ENCODE measurements at regions not wholly inside any gene's neighbourhood (a gene's known extent, or its start where the extent isn't known, plus 50 kb on each side); places are given as distances from the start of the nearest gene placed in this dataset.
"Not testable (repeated sequence)": the region's sequence is repeated elsewhere in the genome, so short reads cannot be mapped to it uniquely, and the experiment has no call there.

- DNase-seq (ENCODE audit: low spot score): not testable (repeated sequence)
These were observed 526.9 kb downstream of the TTLL7 start for GRCh38 chr1:83472066-83472465.

DNA sequence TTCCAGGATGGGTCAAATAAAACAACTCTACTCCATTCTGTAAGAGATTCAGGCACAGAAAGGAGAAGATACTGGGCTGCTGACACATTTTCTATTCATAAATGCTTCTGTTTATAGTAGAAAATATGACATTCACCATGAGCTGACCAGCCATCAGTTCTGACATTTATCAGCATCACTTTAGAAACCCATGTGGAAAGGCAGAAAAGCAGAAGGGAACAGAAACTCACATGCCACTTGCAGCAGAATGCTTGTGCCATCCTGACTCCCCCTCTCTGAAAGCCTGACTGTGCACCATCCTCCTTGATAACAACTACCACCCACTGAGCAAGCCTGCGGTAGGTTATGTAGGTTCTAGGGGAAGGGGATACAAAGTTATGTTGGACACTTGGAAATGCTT, 527.7 kb downstream of the TTLL7 start:
- not testable (repeated sequence) for DNase-seq (ENCODE audit: low spot score)

GRCh38 chr1:83468336-83468735, 530.6 kb downstream of the TTLL7 start:
- not testable (repeated sequence) for DNase-seq (ENCODE audit: low spot score)

GRCh38 chr1:83457735-83458248, 541.1 kb downstream of the TTLL7 start:
- not testable (repeated sequence) for DNase-seq (ENCODE audit: low spot score)

DNA sequence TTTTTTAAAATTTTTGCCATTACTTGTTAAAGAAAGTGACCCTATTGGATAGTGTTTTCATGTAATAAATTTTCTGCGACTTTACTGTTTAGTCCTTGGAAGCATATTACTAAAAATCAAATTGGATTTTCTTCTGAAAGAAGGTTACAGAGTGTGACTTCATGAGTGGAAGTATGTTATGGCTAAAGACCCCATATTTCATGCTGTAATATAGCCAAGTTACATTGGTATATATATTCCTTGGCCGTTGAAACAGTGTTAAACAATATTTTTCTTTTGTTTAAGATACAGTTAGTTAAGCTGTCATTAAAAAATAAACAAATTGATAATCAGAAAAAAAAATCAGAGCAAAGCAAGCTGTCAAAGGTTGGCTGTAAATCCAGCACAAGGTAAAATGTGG, 541.7 kb downstream of the TTLL7 start:
- DNase-seq (ENCODE audit: low spot score): not testable (repeated sequence)

DNA sequence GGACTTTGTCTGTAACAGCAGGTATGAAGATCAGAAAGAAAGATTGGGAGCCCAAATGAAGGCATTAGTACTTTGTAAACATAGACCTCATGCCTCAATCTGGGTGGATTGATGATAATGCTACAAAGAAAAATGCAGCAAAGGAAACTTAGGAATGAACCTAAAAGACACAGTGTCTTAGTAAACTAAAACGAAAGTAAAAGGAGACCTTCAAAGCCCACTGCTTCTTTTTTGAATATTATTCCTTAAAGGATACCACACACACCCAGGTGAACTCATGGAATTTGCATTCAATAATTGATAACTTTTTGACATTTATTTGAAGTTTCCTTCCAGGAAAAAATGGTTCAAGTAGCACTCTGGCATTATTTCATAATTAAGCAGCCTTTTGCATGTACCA, 543.2 kb downstream of the TTLL7 start:
- not testable (repeated sequence) for DNase-seq (ENCODE audit: low spot score)

DNA sequence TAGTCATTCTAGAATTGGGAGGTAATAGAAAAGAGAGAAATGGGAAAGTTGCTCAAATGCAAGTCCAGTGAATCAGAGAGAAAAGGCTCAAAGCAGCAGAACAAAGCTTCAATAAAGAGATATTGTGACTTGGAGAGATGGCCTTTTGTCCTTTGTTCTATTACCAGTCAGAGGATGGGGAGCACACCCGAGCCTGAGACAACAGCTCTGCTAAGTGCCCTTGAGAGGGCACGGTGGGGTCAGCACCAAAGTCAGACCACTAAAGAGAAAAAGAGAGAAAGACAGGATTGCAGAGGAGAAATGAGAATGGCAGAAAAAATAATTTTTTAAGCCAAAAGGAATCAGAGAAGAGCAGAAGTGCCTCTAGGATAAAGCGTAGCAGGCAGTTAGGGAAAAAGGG, 553.1 kb downstream of the TTLL7 start:
- DNase-seq (ENCODE audit: low spot score): not testable (repeated sequence)

DNA sequence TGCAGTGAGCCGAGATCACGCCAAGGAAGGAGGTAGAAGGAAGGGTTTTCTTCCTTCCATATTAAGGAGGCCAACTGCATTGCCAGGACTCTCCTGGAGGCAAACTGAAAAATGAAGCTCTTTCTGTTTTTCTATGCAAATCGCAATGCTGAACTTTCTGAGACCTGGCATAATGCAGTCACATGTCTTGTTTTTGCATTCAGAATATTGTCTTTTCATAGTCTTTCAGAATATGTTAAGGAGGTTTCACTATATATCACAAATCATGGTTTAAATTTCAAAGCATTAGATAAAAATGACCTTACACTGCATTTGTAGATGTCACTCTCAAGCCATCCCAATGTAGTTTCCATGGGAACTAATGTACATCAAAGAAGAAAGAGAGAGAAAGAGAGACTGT, 556.5 kb downstream of the TTLL7 start:
- DNase-seq (ENCODE audit: low spot score): not testable (repeated sequence)

- not testable (repeated sequence) for DNase-seq (ENCODE audit: low spot score)
These were observed 558.3 kb downstream of the TTLL7 start for GRCh38 chr1:83440586-83440985.

GRCh38 chr1:83440021-83440420, 558.9 kb downstream of the TTLL7 start:
- not testable (repeated sequence) for DNase-seq (ENCODE audit: low spot score)

- DNase-seq (ENCODE audit: low spot score): not testable (repeated sequence)
These were observed 560.6 kb downstream of the TTLL7 start for GRCh38 chr1:83438316-83438715.

- DNase-seq (ENCODE audit: low spot score): not testable (repeated sequence)
These were observed 563.6 kb downstream of the TTLL7 start for GRCh38 chr1:83435336-83435735.

DNA sequence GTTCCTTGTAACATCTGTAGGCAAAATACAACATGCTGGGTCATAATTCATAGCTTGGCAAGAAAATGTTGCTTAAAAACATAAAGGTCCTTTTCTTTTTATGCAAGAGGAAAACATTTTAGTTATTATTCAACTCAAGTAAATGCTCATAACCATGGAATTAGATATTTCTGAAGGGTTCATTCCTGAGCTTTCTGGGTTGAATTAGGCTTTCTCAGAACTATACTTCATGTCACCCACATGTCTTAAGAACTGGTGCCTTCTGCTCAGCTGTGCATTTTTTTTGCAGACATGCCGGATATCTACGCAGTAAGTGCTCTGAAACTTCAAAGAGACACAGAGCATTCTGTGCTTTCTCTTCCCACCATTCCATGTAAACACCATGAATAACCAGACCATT, 571.4 kb downstream of the TTLL7 start:
- DNase-seq (ENCODE audit: low spot score): not testable (repeated sequence)

DNA sequence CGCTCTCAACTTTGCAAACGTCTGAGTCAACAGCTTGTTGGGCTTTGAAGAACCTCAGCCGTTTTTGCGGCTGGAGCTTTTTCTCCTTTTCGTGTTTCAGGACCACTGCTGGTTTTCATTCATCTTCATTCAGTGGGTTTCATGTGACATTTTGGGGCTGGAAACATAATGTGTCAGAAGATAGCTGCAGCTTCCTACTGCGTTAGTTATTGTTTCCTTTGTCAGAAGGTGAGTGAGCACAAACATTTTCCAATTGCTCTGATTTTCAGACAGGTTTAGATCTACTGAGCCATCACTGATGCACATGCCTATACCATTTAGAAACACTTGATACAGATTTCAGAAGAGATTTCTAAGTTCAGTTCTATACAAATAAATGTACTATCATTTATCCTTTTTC, 575.5 kb downstream of the TTLL7 start:
- DNase-seq (ENCODE audit: low spot score): not testable (repeated sequence)

- no peak for DNase-seq (ENCODE audit: low spot score)
These were observed 580.4 kb downstream of the TTLL7 start for GRCh38 chr1:83418558-83418957.

DNA sequence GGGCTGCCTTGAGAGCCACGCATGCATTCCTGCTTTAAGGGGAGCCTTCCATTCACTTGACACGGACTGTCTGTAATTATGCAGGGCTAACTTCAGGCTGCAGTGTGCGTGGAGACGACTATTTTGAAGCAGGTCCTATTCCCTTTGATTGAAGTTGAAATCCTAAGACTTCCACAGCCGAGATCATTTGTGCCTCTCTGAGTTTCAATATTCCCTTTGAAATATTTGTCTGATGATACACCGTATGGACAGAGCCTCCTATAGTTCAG, 585.2 kb downstream of the TTLL7 start:
- DNase-seq (ENCODE audit: low spot score): not testable (repeated sequence)

GRCh38 chr1:83410746-83411413, 588.1 kb downstream of the TTLL7 start:
- not testable (repeated sequence) for DNase-seq (ENCODE audit: low spot score)

GRCh38 chr1:83406693-83407371, 592.1 kb downstream of the TTLL7 start:
- DNase-seq (ENCODE audit: low spot score): not testable (repeated sequence)

DNA sequence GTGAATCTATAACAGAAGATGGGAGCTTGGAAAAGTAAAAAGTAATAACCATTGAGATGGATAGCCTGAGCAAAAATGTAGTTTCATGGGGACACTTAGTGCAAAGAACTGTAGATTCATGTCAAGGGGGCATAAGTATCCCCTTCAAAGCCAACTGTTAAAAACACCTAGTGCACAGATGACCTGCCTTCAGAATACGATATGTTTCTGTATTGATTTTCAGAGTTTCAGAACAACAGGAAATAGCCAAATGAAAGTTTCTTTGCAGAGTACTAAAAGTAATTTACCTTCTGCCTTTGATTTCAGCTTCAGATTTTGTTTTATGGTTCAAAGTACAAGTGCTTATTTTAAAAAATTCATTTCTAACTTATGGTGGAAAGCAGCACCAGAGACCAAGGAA, 593.1 kb downstream of the TTLL7 start:
- DNase-seq (ENCODE audit: low spot score): not testable (repeated sequence)

- DNase-seq (ENCODE audit: low spot score): not testable (repeated sequence)
These were observed 595.4 kb downstream of the TTLL7 start for GRCh38 chr1:83403500-83403899.

DNA sequence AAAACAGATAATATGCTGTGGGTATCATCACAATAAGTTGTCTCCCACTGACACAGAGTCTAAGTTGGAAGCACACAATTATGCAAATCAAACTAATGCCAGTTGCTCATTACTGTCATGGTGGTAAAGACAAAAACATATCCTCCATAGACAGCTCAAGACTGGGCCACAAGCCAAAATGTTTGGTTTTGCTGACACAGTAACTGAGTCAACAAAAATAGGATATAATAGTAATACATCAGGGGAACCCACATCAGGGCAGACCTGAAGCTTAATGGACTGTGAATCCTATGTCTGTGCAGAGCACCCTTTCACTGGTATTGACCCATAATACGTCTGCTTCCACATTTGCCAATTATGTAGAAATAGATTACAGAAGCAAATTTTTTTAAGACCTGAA, 597.8 kb downstream of the TTLL7 start:
- DNase-seq (ENCODE audit: low spot score): not testable (repeated sequence)

DNA sequence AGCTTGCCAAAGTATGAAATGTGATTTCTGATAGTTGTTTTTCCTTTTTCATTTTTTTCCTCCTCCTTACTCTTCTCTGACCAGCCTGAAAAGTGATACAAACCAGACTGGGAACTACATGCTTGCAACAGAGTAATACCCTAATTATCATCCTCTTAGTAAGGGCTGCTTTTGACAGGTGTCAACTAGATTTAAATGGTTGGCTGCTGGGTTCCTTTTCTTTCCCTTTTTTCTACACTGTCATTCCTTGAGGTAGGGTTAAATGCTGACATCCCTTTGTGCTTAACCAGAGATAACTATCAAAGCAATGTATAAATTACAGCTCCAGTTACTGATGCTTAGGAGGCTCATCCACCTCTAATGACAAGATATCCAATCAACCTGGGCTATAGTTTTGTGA, 598.8 kb downstream of the TTLL7 start:
- not testable (repeated sequence) for DNase-seq (ENCODE audit: low spot score)

DNA sequence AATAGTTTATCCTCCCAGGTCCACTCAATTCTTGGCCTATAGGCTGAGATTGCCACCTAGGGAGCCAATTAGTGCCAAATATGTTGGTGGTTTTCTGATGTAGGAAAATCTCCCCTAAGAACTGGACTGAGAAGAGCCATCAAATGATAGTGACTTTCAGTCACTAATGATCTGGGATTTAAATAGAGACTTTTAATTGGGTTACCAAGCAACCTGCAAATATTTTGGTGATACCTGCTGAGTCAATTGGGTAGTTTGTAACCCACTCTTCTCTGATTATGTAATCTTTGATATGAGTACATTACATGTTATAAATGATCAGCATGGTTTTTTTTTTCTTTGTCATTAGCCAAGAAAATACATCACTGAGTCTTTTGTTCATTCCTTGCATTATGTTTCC, 600.8 kb downstream of the TTLL7 start:
- DNase-seq (ENCODE audit: low spot score): not testable (repeated sequence)

DNA sequence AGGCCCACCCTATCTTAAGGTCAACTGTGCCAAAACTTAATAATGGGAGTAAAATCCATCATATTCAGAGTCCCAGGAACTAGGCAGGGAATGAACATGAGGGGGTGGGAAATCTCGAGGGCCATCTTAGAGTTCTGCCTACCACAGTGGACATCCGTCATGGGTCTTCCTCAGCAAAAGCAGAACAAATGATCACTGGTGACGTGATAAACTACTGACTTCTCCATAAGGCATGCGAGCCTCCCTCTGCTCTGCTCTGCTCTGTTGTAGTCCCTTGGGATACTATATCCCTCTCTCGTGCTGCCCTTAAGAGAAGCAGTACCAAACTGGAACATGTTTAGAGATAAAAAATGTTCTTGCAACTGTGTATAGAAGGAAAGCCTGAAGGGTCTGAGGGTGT, 603.8 kb downstream of the TTLL7 start:
- DNase-seq (ENCODE audit: low spot score): not testable (repeated sequence)

Data from germinal center (tissue), 1 donor.